Liver (tissue), 8 donors: ENCODE measurements at regions not wholly inside any gene's neighbourhood (a gene's known extent, or its start where the extent isn't known, plus 50 kb on each side); places are given as distances from the start of the nearest gene placed in this dataset.

Experiments used
- DNase-seq: peaks from one replicate; pipeline ENCODE4 v3.0.0-alpha.2; 2017; ENCODE audit warnings: low spot score
- H3K27ac ChIP-seq, 2 donors: one replicate each; pipeline ENCODE4 v1.7.0; 2013; ENCODE audit warnings: inconsistent platforms in 2 of 2, low read length in 2 of 2, control low read depth in 1 of 2, low read depth in 1 of 2, mild to moderate bottlenecking in 1 of 2
- H3K27me3 ChIP-seq, 4 donors: one replicate each; pipeline versions ENCODE4 v1.6.1 to v1.7.0; 2013; ENCODE audit warnings: low read length in 3 of 4, inconsistent platforms in 1 of 4, mild to moderate bottlenecking in 1 of 4, moderate library complexity in 1 of 4; ENCODE audit not compliant: control insufficient read depth in 4 of 4, insufficient read depth in 4 of 4
- H3K36me3 ChIP-seq, 4 donors: one replicate each; pipeline versions ENCODE4 v1.6.1 to v1.7.0; 2013; ENCODE audit warnings: low read length in 3 of 4, mild to moderate bottlenecking in 3 of 4, low read depth in 1 of 4, moderate library complexity in 1 of 4; ENCODE audit not compliant: control insufficient read depth in 4 of 4, insufficient read depth in 3 of 4
- H3K4me1 ChIP-seq, 4 donors: one replicate each; pipeline versions ENCODE4 v1.6.1 to v1.7.0; 2013; ENCODE audit warnings: low read length in 3 of 4, mild to moderate bottlenecking in 3 of 4, moderate library complexity in 1 of 4; ENCODE audit not compliant: control insufficient read depth in 4 of 4, insufficient read depth in 4 of 4
- H3K4me3 ChIP-seq, 3 donors: one replicate each; pipeline versions ENCODE4 v1.6.1 to v1.7.0; 2013; ENCODE audit warnings: low read length in 3 of 3, control low read depth in 1 of 3, low read depth in 1 of 3, mild to moderate bottlenecking in 1 of 3
- H3K9ac ChIP-seq, 2 donors: one replicate each; pipeline ENCODE4 v1.7.0; 2013; ENCODE audit warnings: low read length in 2 of 2, mild to moderate bottlenecking in 2 of 2, moderate library complexity in 2 of 2, control low read depth in 1 of 2, low read depth in 1 of 2
- H3K9me3 ChIP-seq, 4 donors: one replicate each; pipeline versions ENCODE4 v1.6.1 to v1.7.0; 2013; ENCODE audit warnings: low read length in 3 of 4; ENCODE audit not compliant: control insufficient read depth in 4 of 4
- ATF3 ChIP-seq: IDR thresholded peaks from 2 replicates; pipeline ENCODE4 v1.6.1; 2016; ENCODE audit warnings: antibody characterized with exemption
- EGR1 ChIP-seq, 2 donors: IDR thresholded peaks; 2 replicates each; pipeline ENCODE4 v1.6.1; 2016 to 2018; ENCODE audit warnings: antibody characterized with exemption in 2 of 2, low read depth in 2 of 2
- FOXA1 ChIP-seq: IDR thresholded peaks from 2 replicates; pipeline ENCODE4 v1.6.1; 2016; ENCODE audit warnings: antibody characterized with exemption
- FOXA2 ChIP-seq: IDR thresholded peaks from 2 replicates; pipeline ENCODE4 v1.6.1; 2016; ENCODE audit warnings: antibody characterized with exemption
- HNF4A ChIP-seq, 2 donors: conservative IDR thresholded peaks; 2 replicates each; pipeline ENCODE4 v1.6.1; 2016; ENCODE audit warnings: antibody characterized with exemption in 2 of 2, mild to moderate bottlenecking in 2 of 2
- NR2F2 ChIP-seq: IDR thresholded peaks from 2 replicates; pipeline ENCODE4 v1.6.1; 2016; ENCODE audit warnings: antibody characterized with exemption
- RXRA ChIP-seq, 2 donors: IDR thresholded peaks; 2 replicates each; pipeline ENCODE4 v1.6.1; 2017 to 2018; ENCODE audit warnings: antibody characterized with exemption in 2 of 2, mild to moderate bottlenecking in 1 of 2
- SP1 ChIP-seq: IDR thresholded peaks from 2 replicates; pipeline ENCODE4 v1.6.1; 2018; ENCODE audit warnings: antibody characterized with exemption, mild to moderate bottlenecking
- ZBTB33 ChIP-seq: IDR thresholded peaks from 2 replicates; pipeline ENCODE4 v1.6.1; 2016; ENCODE audit warnings: antibody characterized with exemption
- WGBS: extraction: QIAGEN DNeasy Blood & Tissue Kit; methylation state at CpG from one replicate; pipeline ENCODE4 v1.1.7; 2013; 5-methylcytosine and 5-hydroxymethylcytosine counted together
- TF ChIP-seq, protein P1 (sequence below): IDR thresholded peaks from 2 replicates; pipeline ENCODE4 v1.6.1; 2016; ENCODE audit warnings: antibody characterized with exemption, mild to moderate bottlenecking
- TF ChIP-seq, protein P2 (sequence below): IDR thresholded peaks from 2 replicates; pipeline ENCODE4 v1.6.1; 2016; ENCODE audit warnings: antibody characterized with exemption
- TF ChIP-seq, protein P3 (sequence below): fragments of 150-350 bp; IDR thresholded peaks from 2 replicates; pipeline ENCODE4 v1.5.1; 2017; ENCODE audit warnings: improper control_type of control experiment, low read depth, low read length; ENCODE audit not compliant: missing input control
- donor health status: healthy.
- donor health status: healthy.
- donor health status: healthy.
- donor health status: healthy.
- donor health status: healthy.

- WGBS = 70% methylated on average over 4 of the region's 4 CpGs
- H3K27me3 ChIP-seq = no peaks in the 10 kb centered on the region
- no peak overlapping the region for H3K4me3 ChIP-seq
- TF ChIP-seq, protein P1, sequence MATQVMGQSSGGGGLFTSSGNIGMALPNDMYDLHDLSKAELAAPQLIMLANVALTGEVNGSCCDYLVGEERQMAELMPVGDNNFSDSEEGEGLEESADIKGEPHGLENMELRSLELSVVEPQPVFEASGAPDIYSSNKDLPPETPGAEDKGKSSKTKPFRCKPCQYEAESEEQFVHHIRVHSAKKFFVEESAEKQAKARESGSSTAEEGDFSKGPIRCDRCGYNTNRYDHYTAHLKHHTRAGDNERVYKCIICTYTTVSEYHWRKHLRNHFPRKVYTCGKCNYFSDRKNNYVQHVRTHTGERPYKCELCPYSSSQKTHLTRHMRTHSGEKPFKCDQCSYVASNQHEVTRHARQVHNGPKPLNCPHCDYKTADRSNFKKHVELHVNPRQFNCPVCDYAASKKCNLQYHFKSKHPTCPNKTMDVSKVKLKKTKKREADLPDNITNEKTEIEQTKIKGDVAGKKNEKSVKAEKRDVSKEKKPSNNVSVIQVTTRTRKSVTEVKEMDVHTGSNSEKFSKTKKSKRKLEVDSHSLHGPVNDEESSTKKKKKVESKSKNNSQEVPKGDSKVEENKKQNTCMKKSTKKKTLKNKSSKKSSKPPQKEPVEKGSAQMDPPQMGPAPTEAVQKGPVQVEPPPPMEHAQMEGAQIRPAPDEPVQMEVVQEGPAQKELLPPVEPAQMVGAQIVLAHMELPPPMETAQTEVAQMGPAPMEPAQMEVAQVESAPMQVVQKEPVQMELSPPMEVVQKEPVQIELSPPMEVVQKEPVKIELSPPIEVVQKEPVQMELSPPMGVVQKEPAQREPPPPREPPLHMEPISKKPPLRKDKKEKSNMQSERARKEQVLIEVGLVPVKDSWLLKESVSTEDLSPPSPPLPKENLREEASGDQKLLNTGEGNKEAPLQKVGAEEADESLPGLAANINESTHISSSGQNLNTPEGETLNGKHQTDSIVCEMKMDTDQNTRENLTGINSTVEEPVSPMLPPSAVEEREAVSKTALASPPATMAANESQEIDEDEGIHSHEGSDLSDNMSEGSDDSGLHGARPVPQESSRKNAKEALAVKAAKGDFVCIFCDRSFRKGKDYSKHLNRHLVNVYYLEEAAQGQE = no peak
- TF ChIP-seq FOXA1 (no peak), FOXA2 (no peak), SP1 (no peak), HNF4A (conservative IDR thresholded peaks at IDR 0.05) (no peak), EGR1 (IDR thresholded peaks at IDR 0.05; ENCODE audit: low read depth in 2 of 2) (no peak), ZBTB33 (no peak), RXRA (IDR thresholded peaks at IDR 0.05) (no peak), NR2F2 (no peak), ATF3 (no peak)
- TF ChIP-seq, protein P2, sequence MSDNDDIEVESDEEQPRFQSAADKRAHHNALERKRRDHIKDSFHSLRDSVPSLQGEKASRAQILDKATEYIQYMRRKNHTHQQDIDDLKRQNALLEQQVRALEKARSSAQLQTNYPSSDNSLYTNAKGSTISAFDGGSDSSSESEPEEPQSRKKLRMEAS = no peak
- TF ChIP-seq, protein P3, sequence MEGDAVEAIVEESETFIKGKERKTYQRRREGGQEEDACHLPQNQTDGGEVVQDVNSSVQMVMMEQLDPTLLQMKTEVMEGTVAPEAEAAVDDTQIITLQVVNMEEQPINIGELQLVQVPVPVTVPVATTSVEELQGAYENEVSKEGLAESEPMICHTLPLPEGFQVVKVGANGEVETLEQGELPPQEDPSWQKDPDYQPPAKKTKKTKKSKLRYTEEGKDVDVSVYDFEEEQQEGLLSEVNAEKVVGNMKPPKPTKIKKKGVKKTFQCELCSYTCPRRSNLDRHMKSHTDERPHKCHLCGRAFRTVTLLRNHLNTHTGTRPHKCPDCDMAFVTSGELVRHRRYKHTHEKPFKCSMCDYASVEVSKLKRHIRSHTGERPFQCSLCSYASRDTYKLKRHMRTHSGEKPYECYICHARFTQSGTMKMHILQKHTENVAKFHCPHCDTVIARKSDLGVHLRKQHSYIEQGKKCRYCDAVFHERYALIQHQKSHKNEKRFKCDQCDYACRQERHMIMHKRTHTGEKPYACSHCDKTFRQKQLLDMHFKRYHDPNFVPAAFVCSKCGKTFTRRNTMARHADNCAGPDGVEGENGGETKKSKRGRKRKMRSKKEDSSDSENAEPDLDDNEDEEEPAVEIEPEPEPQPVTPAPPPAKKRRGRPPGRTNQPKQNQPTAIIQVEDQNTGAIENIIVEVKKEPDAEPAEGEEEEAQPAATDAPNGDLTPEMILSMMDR = no peak
- H3K9ac ChIP-seq = no peak overlapping the region
- no peak overlapping the region for H3K27ac ChIP-seq
- no peaks in the 10 kb centered on the region for H3K36me3 ChIP-seq
- no peaks in the 10 kb centered on the region for H3K4me1 ChIP-seq
- H3K9me3 ChIP-seq = no peaks in the 10 kb centered on the region
- no peak for DNase-seq
Observed at GRCh38 chr18:64693766-64694165, 544.9 kb upstream of the LINC00305 start.

GRCh38 chr18:64692826-64693225, 543.9 kb upstream of the LINC00305 start:
- Histone ChIP-seq H3K9ac (no peak overlapping the region), H3K27ac (no peak overlapping the region), H3K4me3 (no peak overlapping the region), H3K9me3 (no peaks in the 10 kb centered on the region), H3K27me3 (no peaks in the 10 kb centered on the region), H3K4me1 (no peaks in the 10 kb centered on the region), H3K36me3 (no peaks in the 10 kb centered on the region)
- 55% methylated on average over 2 of the region's 2 CpGs for WGBS
- DNase-seq = no peak
- TF ChIP-seq, protein P2 = no peak
